Keratinocyte (primary cell): ENCODE measurements at regions not wholly inside any gene's neighbourhood (a gene's known extent, or its start where the extent isn't known, plus 50 kb on each side); places are given as distances from the start of the nearest gene placed in this dataset.

Source experiments
- DNase-seq: peaks from one replicate; pipeline ENCODE4 v3.0.0-alpha.2; 2011; ENCODE audit warnings: low read depth, missing footprints, low spot score
- FAIRE-seq: peaks from 2 replicates; lab custom pipeline; 2011; peaks lifted over from hg19 to GRCh38; lab: Jason Lieb, UNC
- H2AFZ ChIP-seq: 2 replicates; pipeline ENCODE4 v1.6.0; 2012; ENCODE audit warnings: low read length, control low read depth, inconsistent platforms; ENCODE audit not compliant: control insufficient read depth
- H3K27ac ChIP-seq: 2 replicates; pipeline ENCODE4 v1.5.1; 2011; ENCODE audit warnings: low read length; ENCODE audit not compliant: control insufficient read depth, insufficient read depth
- H3K27me3 ChIP-seq: 3 replicates; pipeline ENCODE4 v1.6.0; 2011; ENCODE audit warnings: low read length; ENCODE audit not compliant: control insufficient read depth, insufficient read depth; ENCODE audit errors: extremely low read depth
- H3K36me3 ChIP-seq, 2 experiments: 2 replicates in 1 of 2; 3 replicates in 1 of 2; pipeline ENCODE4 v1.5.1; 2011; ENCODE audit warnings: low read length in 2 of 2, mild to moderate bottlenecking in 1 of 2; ENCODE audit not compliant: control insufficient read depth in 2 of 2, insufficient read depth in 2 of 2; ENCODE audit errors: extremely low read depth in 1 of 2
- H3K4me1 ChIP-seq: 3 replicates; pipeline ENCODE4 v1.5.1; 2011; ENCODE audit warnings: low read length; ENCODE audit not compliant: control insufficient read depth, insufficient read depth; ENCODE audit errors: extremely low read depth
- H3K4me2 ChIP-seq: 3 replicates; pipeline ENCODE4 v1.6.0; 2011; ENCODE audit warnings: low read depth, low read length; ENCODE audit not compliant: control insufficient read depth, insufficient read depth; ENCODE audit errors: extremely low read depth
- H3K4me3 ChIP-seq, 3 experiments: fragments of 200-600 bp in 1 of 3; sonication (generic) in 1 of 3; 2 replicates in 2 of 3; 3 replicates in 1 of 3; pipeline ENCODE4 v1.5.1; 2011 to 2016; ENCODE audit warnings: low read length in 3 of 3, mild to moderate bottlenecking in 3 of 3, control low read depth in 2 of 3, inconsistent platforms in 1 of 3, low read depth in 1 of 3, mixed read lengths in 1 of 3, mixed run types in 1 of 3, moderate library complexity in 1 of 3; ENCODE audit not compliant: control insufficient read depth in 2 of 3, insufficient read depth in 2 of 3; ENCODE audit errors: extremely low read depth in 1 of 3
- H3K79me2 ChIP-seq: 2 replicates; pipeline ENCODE4 v1.6.0; 2012; ENCODE audit warnings: low read length; ENCODE audit not compliant: control insufficient read depth, insufficient read depth
- H3K9ac ChIP-seq: 3 replicates; pipeline ENCODE4 v1.6.0; 2011; ENCODE audit warnings: low read length; ENCODE audit not compliant: control insufficient read depth, insufficient read depth; ENCODE audit errors: extremely low read depth
- H3K9me1 ChIP-seq: 3 replicates; pipeline ENCODE4 v1.6.0; 2011; ENCODE audit warnings: low read length; ENCODE audit not compliant: control insufficient read depth, insufficient read depth; ENCODE audit errors: extremely low read depth
- H3K9me3 ChIP-seq: 2 replicates; pipeline ENCODE4 v1.5.1; 2012; ENCODE audit warnings: low read depth, low read length; ENCODE audit not compliant: control insufficient read depth
- H4K20me1 ChIP-seq: 3 replicates; pipeline ENCODE4 v1.6.0; 2011; ENCODE audit warnings: low read length; ENCODE audit not compliant: control insufficient read depth, insufficient read depth; ENCODE audit errors: extremely low read depth
- CTCF ChIP-seq, 3 experiments: IDR thresholded peaks in 1 of 3; conservative IDR thresholded peaks in 1 of 3; optimal IDR thresholded peaks in 1 of 3; 2 replicates in 2 of 3; 3 replicates in 1 of 3; pipeline versions ENCODE3 to v1.5.1; 2011; ENCODE audit warnings: low read length in 3 of 3, mild to moderate bottlenecking in 3 of 3, moderate library complexity in 2 of 3, control low read depth in 1 of 3, inconsistent platforms in 1 of 3; ENCODE audit not compliant: insufficient read depth in 2 of 3; ENCODE audit errors: extremely low read depth in 1 of 3
- EZH2 ChIP-seq: IDR thresholded peaks from one replicate; pipeline ENCODE4 v1.6.1; 2012; ENCODE audit warnings: inconsistent platforms, mild to moderate bottlenecking, low read length, moderate library complexity
- dilution Hi-C: fragments of 300-500 bp; cut with MboI; formaldehyde crosslinking; loops from one replicate; pipeline ENCODE4 v1.7.0; 2020; ENCODE audit warnings: low sequenced_read_pairs; ENCODE audit not compliant: extremely low pct_ligation_motif_present

- no peaks in the 10 kb centered on the region for H3K79me2 ChIP-seq
- H3K9ac ChIP-seq, result no peak overlapping the region
- H3K4me3 ChIP-seq, result no peak overlapping the region
- no peaks in the 10 kb centered on the region for H3K9me1 ChIP-seq
- H2AFZ ChIP-seq, result no peak overlapping the region
- H4K20me1 ChIP-seq, result no peaks in the 10 kb centered on the region
- dilution Hi-C loops, result no loop called here
- H3K36me3 ChIP-seq, result no peaks in the 10 kb centered on the region
- no peaks in the 10 kb centered on the region for H3K4me1 ChIP-seq
- no peak for DNase-seq
- no peak for FAIRE-seq
- H3K27ac ChIP-seq, result no peak overlapping the region
- no peak overlapping the region for H3K4me2 ChIP-seq
- H3K27me3 ChIP-seq, result no peaks in the 10 kb centered on the region
- no peak for TF ChIP-seq CTCF (optimal IDR thresholded peaks at IDR 0.05 in 1 of 3, IDR thresholded peaks at IDR 0.05 in 1 of 3, conservative IDR thresholded peaks at IDR 0.05 in 1 of 3; ENCODE audit: extremely low read depth in 1 of 3, insufficient read depth in 2 of 3, low read length in 3 of 3)
- no peak for TF ChIP-seq EZH2
- H3K9me3 ChIP-seq, result no peaks in the 10 kb centered on the region
Measured at GRCh38 chr15:81924729-81925128, 121.1 kb downstream of the MEX3B start.

- Histone ChIP-seq H3K27me3 (no peaks in the 10 kb centered on the region), H4K20me1 (no peaks in the 10 kb centered on the region), H3K9me3 (no peaks in the 10 kb centered on the region), H3K79me2 (no peaks in the 10 kb centered on the region), H3K27ac (no peak overlapping the region), H3K4me2 (no peak overlapping the region), H2AFZ (no peak overlapping the region), H3K4me3 (no peak overlapping the region), H3K9ac (no peak overlapping the region), H3K36me3 (no peaks in the 10 kb centered on the region), H3K9me1 (no peaks in the 10 kb centered on the region), H3K4me1 (no peaks in the 10 kb centered on the region)
- TF ChIP-seq CTCF (optimal IDR thresholded peaks at IDR 0.05 in 1 of 3, IDR thresholded peaks at IDR 0.05 in 1 of 3, conservative IDR thresholded peaks at IDR 0.05 in 1 of 3; ENCODE audit: extremely low read depth in 1 of 3, insufficient read depth in 2 of 3, low read length in 3 of 3), result no peak
- no peak for TF ChIP-seq EZH2
- FAIRE-seq, result no peak
- dilution Hi-C loops, result no loop called here
- no peak for DNase-seq
Measured at GRCh38 chr15:81923561-81924350, 122.1 kb downstream of the MEX3B start.
